SH-SY5Y (cell line): ENCODE measurements at regions not wholly inside any gene's neighbourhood (a gene's known extent, or its start where the extent isn't known, plus 50 kb on each side); places are given as distances from the start of the nearest gene placed in this dataset.

ENCODE experiments used
- GATA2 ChIP-seq: IDR thresholded peaks from 2 replicates; pipeline ENCODE4 v1.6.1; 2011; ENCODE audit warnings: mild to moderate bottlenecking, low read depth, low read length
- GATA3 ChIP-seq: IDR thresholded peaks from 2 replicates; pipeline ENCODE4 v1.6.1; 2011; ENCODE audit warnings: low read depth, mild to moderate bottlenecking, low read length, moderate library complexity

DNA sequence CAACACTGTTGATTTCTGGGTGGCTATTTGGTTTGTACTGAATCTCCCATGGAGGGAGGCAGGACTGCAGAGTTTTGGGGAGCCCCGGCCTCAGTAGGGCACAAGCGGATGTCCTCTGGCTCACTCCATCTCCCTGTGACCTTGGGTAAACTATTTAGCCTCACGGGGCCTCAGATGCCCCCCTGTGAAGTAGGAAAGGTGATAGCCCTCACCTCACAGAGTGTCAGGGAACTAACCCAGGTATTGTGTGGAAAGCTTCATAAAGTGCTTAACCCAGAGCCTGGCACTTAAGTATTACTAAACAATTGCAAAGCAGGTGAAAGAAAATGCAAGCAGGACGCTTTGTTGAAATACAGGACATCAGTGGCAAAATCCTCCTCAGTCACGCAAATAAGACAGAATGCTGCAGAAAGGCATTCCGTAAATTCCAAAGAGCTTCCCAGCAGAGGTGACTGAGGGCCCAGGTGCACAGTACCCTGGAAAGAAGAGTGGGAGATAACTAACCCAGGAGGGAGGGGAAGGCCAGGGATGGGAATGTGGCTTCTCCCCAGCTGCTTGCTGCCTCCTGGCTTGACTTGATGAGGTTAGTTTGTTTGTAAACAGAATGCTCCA lies 436.3 kb downstream of the PRDM2 start:
- TF ChIP-seq GATA2 (no peak), GATA3 (no peak)
